ENCODE measurements at regions not wholly inside any gene's neighbourhood (a gene's known extent, or its start where the extent isn't known, plus 50 kb on each side); places are given as distances from the start of the nearest gene placed in this dataset.
"Not testable (repeated sequence)": the region's sequence is repeated elsewhere in the genome, so short reads cannot be mapped to it uniquely, and the experiment has no call there.

DNA sequence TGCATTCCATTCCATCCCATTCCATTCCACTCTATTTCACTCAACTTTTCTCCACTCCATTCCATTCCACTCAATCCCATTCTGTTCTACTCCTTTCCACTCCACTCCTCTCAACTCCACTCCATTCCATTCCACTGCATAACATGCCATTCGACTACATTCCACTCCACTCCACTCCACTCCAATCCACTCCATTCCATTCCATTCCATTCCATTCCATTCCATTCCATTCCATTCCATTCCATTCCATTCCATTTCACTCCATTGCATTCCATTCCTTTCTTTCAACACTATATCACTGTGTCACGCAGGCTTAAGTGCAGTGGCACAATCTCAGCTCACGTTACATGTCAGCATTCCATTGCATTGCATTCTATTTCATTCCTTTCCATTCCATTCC, 1430.4 kb downstream of the TSPY10 start:
- DNase-seq: not testable (repeated sequence)

DNA sequence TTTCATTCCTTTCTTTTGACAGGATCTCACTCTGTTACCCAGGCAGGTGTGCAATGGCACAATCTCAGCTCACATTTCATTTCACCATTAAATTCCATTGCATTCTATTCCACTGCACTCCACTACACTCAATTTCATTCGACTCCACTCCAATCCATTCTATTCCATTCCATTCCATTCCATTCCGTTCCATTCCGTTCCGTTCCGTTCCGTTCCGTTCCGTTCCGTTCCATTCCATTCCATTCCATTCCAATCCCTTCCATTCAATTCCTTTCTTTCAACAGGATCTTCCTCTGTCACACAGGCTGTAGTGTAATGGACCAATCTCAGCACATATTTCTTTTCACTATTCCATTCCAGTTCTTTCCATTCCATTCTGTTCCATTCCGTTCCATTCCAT, 1445.7 kb downstream of the TSPY10 start:
- DNase-seq: no peak

DNA sequence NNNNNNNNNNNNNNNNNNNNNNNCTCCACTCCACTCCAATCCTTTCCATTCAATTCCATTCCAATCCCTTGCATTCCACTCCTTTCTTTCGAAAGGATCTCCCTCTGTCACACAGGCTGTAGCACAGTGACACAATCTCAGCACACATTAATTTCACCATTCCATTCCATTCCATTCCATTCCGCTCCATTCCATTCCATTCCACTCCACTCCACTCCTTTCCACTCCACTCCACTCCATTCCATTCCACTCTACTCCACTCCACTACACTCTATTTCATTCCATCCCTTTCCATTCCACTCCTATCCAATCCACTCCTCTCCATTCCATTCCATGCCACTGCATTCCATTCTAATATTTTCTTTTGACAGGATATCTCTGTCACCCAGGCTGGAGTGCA, 1459.0 kb downstream of the TSPY10 start:
- peak; percentile 0 for DNase-seq

DNA sequence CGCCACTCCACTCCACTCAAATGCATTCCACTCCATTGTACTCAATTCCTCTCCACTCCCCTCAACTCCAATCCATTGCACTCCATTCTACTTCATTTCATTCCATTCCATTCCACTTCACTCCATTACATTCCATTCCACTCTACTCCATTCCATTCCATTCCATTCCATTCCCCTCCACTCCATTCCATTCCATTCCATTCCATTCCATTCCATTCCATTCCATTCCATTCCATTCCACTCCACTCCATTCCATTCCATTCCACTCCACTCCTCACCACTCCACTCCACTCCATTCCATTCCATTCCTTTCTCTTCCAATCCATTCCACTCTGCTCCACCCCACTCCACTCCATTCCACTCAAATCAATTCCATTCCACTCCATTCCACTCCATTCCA, 1459.9 kb downstream of the TSPY10 start:
- no peak for DNase-seq

DNA sequence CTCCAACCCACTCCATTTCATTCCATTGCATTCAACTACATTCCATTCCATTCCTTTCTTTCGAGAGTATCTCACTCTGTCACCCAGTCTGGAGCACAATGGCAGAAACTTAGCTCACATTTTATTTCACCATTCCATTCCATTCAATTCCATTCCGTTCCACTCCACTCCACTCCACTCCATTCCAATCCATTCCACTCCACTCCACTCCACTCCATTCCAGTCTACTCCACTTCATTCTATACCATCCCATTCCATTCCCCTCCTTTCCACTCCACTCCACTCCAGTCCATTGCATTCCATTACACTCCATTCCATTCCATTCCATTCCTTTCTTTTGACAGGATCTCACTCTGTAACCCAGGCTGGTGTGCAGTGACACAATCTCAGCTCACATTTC, 1466.3 kb downstream of the TSPY10 start:
- no peak for DNase-seq

DNA sequence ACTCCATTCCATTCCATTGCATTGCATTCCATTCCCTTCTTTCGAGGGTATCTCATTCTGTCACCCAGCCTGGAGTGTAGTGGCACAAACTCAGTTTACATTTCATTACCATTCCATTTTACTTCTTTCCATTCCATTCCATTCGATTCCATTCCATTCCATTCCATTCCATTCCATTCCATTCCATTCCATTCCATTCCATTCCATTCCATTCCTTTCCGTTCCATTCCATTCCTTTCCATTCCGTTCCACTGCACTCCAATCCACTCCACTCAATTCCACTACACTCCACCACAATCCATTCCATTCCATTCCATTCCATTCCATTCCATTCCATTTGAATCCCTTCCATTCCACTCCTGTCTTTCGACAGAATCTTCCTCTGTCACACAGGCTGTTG, 1472.0 kb downstream of the TSPY10 start:
- not testable (repeated sequence) for DNase-seq

DNA sequence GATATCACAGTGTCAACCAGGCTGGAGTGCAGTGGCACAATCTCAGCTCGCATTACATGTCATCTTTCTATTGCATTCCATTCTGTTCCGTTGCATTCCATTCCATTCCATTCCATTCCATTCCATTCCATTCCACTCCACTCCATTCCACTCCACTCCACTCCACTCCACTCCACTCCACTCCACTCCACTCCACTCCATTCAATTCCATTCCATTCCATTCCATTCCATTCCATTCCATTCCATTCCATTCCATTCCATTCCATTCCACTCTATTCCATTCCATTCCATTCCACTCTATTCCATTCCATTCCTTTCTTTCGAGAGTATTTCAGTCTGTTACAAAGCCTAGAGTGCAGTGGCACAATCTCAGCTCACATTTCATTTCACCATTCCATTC, 1486.5 kb downstream of the TSPY10 start:
- DNase-seq: not testable (repeated sequence)

DNA sequence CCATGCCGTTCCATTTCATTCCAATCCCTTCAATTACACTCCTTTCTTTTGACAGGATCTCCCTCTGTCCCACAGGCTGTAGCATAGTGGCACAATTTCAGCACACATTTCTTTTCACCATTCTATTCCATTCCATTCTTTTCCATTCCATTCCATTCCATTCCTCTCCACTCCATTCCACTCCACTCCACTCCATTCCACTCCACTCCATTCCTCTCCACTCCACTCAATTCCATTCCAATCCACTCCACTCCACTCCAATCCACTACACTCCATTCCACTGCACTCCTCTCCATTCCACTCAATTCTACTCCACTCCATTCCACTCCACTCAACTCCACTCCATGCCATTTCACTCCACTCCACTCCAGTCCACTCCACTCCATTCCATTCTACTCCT, 1495.1 kb downstream of the TSPY10 start:
- no peak for DNase-seq

DNA sequence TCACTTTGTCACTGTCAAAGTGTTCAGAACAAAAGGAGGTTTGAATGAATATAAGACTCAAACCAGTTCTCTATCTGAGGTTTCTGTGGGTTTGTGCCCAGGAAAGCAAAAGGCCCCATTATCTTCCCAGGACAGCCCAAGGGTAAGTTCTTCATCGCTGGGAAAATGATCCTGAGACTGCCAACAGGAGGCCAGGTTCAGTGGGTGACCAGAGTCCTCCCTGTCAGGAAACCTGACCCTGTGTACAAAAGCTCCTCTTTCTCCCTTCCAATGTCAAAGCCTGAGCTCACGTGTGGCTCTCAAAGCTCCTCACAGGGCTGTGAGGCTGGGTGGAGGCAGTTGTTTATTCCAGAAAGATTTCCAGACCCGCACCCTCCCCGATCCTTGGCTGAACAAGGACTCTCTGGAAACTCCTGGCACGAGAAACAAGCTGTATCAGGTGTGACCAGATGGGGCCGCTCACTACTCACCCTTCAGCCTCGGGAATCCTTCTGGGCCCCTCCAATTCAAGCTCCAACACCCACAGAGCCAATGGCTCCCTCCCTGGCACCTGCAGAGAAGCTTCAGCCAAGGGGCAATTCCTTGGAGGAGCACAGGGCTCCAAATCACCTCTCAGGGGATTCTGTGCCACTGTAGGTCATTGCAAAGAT, 1516.7 kb downstream of the TSPY10 start:
- no peak for DNase-seq

DNA sequence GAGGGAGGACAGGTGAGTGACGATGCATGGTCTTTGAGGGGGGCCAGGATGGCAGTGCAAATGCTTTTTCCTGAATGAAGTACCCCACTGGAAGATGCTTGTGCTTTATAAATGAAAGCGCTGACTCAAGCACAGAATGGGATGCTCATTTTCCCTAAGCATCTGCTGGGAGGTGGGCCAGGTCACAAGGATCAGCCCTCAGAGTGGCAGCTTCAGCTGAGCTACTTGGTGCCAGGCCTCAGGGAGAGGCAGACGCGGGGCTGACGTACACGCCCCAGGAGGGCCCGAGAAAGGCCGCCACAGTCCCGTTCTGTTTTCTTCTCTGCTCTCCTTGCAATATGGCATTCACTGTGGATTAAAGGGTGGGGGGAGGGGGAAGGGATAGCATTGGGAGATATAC, 1535.8 kb downstream of the TSPY10 start:
- DNase-seq: no peak

DNA sequence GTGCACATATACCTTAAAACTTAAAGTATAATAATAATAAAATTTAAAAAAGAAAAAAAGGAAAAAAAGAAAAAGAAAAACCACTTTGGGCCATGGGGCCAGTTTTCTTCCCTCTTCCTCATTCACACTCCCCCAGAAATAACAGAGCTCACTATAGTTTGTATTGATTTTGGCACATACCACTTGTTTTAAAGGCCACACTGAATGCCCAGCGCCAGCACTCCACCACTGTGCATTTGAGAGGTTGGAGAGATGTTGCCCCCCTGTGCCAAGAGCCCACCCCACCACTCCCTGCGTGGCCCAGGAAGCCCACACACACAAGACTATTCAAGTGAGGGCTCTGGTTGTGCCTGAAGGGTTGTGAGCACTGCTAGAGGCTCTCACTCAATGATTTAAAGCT, 1536.3 kb downstream of the TSPY10 start:
- no peak for DNase-seq

DNA sequence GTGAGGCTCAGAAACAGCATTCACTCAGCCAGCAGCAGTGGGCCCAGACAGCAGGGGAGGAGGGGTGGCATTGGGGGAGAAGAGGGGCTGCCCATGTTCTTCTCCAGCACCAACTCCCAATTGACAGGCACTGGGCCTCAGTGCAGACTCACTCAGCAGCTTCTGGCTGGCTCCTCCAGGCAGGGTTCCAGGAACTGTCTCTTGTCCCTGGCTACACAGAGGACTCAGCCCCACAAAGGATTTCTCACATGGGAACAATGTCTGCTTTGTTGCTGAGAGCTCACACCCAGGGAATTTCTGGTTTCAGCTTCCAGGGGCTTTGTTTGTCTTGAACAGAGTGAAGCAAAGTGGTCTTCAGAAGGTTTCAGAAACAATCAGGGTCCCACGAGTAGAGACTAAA, 1536.7 kb downstream of the TSPY10 start:
- DNase-seq: no peak

DNA sequence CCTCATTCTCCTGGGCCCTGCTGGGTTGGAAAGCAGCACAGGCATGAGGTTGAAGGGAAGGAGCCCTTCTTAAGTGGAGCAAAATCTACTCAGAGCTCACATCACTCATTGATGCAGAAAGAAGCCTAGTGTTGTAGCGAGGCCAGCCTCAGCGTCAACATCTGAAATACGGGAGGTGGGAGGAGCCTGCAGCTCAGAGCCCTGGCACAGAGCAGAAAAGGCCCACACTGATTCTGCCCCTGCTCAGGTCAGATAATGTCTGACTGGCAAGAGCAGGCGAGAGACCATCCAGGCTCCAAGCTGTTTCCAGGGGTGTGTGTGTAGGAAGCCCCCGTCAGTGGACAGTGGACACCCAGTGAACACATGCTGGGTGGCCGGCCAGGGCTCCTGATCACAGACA, 1541.6 kb downstream of the TSPY10 start:
- no peak for DNase-seq

DNA sequence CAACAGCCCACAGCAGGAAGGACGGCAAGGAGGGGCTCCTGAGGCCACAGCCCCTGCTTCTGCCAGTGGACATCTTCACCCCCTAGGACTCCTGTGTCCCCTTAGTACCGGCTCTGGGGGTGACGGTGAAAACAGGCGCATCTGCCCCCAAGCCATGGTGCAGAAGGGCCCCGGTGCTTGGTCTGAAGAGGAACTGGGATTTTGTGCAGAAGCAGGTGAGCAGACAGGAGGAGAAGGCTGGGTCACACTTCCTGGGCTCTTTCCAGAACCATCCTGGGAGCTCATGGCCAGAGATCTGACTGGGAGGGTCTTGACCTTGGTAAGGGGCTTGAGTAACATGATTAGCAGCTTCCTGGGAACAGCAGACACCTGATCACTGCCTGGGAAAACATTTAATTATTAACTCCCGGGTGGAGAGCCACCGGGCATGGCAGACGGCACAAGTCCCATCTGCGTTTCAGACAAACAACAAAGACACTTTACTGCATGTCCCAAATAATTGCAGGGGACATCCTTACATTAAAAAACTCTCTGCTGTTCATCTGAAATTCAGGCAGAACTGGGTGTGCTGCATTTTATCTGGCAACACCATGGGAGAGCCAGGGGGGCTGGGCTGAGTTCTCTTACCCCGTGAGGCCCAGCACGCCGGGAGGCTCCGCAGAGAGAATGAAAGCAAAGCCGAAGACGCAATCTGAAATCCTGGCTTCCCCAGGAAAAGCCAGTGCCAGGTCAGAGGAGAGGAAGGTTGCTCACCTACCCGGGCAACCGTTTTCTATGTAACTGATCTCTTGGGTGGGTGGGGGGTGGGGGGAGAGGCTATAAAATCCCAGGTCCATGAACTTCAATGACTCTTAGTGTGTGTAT, 1542.8 kb downstream of the TSPY10 start:
- no peak for DNase-seq

DNA sequence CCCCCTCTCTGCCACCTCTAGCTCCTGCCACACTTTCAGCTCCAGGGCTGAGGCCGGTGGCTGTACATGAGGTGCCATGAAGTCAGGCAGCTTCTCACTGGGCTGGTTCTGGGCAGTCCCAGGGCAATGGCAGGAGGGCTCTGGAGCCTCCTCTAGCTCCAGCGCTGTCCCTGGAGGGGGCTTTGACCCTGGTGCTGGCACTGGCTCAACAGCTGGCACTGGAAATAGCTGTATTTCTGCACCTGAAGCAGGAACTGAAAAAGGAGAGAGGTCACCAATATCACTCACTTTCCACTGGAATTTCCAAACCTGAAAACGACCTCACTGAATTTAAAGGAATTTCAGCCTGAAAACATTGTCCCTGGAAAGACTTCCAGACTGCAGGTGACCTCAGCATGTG, 1558.1 kb downstream of the TSPY10 start:
- not testable (repeated sequence) for DNase-seq

DNA sequence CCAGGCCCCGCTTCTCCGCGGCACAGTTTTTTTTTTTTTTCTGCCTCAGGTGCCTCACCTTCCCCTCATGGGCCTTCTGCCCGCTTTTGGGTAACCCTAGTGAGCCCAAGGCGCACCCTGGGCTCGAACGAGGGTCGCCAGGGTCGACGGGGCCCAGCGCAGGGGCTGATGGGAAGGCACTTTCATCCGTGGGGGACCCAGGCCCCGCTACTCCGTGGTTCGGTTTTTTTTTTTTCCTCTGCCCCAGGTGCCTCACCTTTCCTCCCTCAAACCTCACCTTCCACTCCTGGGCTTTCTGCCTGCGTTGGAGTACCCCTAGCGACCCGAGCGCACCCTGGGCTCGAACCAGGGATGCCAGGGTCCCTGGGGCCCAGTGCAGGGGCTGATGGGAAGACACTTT, 1569.8 kb downstream of the TSPY10 start:
- DNase-seq: not testable (repeated sequence)

DNA sequence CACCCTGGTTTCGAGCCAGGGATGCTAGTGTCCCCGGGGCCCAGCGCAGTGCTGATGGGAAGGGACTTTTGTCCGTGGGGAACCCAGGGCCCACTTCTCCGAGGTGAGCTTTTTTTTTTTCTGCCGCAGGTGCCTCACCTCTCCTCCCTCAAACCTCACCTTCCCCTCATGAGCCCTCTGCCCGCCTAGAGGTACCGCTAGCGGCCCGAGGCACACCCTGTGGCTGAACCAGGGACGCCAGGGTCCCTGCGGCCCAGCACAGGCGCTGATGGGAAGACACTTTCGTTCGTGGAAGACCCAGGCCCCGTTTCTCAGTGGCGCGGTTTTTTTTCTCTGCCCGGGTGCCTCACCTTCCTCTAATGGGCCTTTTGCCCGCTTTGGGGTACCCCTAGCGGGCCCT, 1570.7 kb downstream of the TSPY10 start:
- DNase-seq: not testable (repeated sequence)

DNA sequence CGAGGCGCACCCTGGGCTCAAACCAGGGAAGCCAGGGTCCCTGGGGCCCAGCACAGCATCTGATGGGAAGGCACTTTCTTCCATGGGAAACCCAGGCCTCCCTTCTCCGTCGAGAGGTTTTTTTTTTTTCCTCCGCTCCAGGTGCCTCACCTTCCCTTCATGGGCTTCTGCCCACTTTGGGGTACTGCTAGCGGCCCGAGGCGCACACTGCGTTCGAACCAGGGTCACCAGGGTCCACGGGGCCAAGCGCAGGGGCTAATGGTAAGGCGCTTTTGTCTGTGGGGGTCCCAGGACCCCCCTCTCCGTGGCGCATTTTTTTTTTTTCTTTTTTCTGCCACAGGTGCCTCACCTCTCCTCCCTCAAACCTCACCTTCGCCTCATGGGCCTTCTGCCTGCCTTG, 1571.3 kb downstream of the TSPY10 start:
- DNase-seq: no peak

DNA sequence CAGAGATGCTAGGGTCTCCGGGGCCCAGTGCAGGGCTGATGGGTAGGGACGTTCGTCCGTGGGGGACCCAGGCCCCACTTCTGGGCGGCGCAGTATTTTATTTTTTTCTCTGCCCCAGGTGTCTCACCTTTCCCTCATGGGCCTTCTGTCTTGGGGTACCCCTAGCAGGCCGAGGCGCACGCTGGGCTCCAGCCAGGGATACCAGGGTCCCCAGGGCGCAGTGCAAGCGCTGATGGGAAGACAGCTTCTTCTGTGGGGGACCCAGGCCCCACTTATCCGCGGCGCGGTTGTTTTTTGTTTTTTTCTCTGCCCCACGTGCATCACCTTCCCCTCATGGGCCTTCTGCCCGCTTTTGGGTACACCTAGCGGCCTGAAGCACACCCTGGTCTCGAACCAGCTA, 1572.8 kb downstream of the TSPY10 start:
- not testable (repeated sequence) for DNase-seq

DNA sequence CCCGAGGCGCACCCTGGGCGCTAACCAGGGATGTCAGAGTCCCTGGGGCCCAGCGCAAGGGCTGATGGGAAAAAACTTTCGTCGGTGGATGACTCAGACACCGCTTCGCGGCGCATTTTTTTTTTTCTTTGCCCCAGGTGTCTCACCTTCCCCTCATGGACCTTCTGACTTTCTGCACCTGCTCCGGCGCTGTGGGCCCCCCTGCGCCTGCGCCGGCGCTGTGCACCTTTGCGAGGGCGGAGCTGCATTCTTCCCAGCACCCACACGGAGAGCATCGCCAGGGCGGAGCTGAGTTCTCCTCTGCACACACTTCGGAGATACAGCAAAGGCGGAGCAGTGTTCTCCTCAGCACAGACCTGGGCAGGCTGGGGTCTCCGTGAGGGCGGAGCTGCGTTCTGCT, 1575.3 kb downstream of the TSPY10 start:
- not testable (repeated sequence) for DNase-seq

DNA sequence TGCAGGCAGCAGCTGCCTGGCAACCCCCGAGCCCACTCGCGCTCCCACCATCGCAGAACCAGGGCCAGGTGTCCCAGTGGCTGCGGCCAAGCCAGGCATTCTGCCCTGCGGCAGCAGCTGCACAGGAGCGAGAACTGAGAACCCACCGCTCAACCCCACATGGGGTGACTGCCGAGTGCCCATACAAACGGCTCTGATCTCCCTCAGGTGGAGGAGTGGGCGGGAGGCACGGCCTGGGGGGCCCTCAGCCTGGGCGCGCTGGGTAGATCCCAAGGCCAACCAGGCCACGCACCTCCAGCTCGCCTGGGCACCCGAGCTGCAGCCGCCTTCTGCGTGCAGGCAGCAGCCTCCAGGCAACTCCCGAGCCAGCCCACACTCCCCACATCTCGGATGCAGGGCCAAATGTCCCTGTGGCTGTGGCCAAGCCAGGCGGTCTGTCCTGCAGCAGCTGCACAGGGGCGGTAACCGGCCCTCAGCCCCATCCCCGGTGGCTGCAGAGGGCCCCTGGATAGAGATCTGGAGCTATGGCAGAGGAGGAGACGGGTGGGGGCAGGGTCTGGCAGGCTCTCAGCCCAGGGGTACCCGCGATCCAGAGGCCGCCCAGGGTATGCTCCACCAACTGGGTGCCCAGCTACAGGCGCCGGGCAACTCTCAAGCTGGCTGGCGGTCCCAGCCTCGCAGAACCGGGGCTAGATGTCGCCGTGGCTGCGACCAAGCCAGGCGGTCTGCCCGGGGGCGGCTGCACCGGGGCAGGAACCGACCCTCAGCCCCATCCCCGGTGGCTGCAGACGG, 1579.6 kb downstream of the TSPY10 start:
- DNase-seq: not testable (repeated sequence)

DNA sequence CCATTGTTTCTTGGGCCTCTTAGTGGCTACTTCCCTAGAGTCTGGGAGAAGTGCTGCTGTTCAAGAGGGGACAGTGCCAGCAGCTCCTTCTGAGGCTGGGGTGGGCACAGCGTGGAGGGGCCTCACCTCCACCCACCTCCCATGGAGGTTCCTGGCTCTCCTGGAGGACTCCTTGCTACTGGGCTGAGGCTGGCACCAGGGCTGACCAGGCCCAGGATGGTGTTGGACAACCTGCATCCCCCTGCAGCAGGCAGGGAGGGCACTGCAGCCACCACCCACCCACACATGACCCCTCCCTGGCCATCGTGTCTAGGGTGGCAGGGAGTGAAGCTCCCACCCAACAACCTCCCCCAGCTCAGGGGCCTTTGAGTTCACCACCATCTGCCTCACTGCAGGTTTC, 1549.3 kb upstream of the USP9Y start:
- not testable (repeated sequence) for DNase-seq

DNA sequence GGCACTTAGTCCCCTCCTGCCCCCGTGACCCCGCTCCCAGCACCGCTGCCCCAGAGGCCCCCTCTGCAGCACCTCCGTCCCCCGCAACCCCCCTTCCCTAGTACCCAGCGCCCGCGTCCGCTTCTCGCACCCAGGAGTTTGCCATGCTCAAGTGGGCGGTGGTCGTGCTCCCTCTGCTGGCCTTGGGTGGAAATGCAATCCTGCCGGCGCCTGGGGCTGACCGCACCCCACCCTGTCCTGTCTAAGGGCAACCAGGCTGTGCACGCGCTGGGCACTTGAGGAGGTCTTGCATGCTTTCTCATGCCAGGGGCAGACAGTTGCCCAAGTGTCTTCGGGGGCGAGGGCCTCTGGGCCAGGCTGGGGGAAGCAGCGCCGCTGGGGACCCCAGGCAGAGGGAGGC, 1544.9 kb upstream of the USP9Y start:
- not testable (repeated sequence) for DNase-seq

DNA sequence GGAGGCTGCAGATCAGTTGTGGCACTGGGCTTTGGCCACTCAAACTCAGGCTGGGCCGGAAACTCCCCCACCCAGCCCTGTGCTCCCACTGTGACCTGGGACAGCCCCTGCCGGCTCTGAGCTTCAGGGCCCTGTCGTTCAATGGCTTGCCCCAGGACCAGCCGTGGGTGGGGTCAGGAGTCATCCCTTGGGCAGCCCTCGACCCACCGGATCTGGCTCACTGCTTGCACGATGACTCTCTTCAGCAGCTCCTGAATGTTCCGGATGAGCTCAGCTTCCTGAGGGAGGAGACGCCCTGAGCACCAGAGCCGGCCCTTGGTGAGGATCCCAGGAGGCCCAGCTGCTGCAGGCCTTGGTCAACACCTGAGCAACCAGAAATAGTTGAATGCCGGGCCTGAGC, 1544.2 kb upstream of the USP9Y start:
- not testable (repeated sequence) for DNase-seq

All from CD4-positive, alpha-beta T cell treated with Interferon gamma for 1 hour (primary cell).